DND-41 (cell line): ENCODE measurements at regions not wholly inside any gene's neighbourhood (a gene's known extent, or its start where the extent isn't known, plus 50 kb on each side); places are given as distances from the start of the nearest gene placed in this dataset.

Experiments used
- ATAC-seq: fragments of 200-7000 bp; cut with Tn5 transposase; 3 replicates; pipeline ENCODE4 v1.9.1; 2021; ENCODE audit warnings: low read depth; ENCODE audit not compliant: insufficient read depth
- DNase-seq: peaks from one replicate; pipeline ENCODE4 v3.0.0-alpha.2; 2020
- H2AFZ ChIP-seq: 2 replicates; pipeline ENCODE4 v1.6.0; 2012; ENCODE audit warnings: low read depth, low read length
- H3K27ac ChIP-seq: 2 replicates; pipeline ENCODE4 v1.5.1; 2012; ENCODE audit warnings: low read length, inconsistent platforms
- H3K27me3 ChIP-seq: fragments of 200-600 bp; sonication (generic); 2 replicates; pipeline ENCODE4 v1.6.0; 2012; ENCODE audit warnings: low read length, mild to moderate bottlenecking, inconsistent platforms; ENCODE audit not compliant: insufficient read depth, poor library complexity
- H3K36me3 ChIP-seq: 2 replicates; pipeline ENCODE4 v1.5.1; 2012; ENCODE audit warnings: low read length, inconsistent platforms; ENCODE audit not compliant: insufficient read depth
- H3K4me1 ChIP-seq: 2 replicates; pipeline ENCODE4 v1.5.1; 2012; ENCODE audit warnings: mild to moderate bottlenecking, low read length; ENCODE audit not compliant: insufficient read depth
- H3K4me2 ChIP-seq: 2 replicates; pipeline ENCODE4 v1.6.0; 2012; ENCODE audit warnings: mild to moderate bottlenecking, moderate library complexity, low read length, inconsistent platforms; ENCODE audit not compliant: insufficient read depth
- H3K4me3 ChIP-seq, 2 experiments: fragments of 200-600 bp in 1 of 2; shearing (Covaris generic) in 1 of 2; 2 replicates each; pipeline ENCODE4 v1.5.1; 2012 to 2016; ENCODE audit warnings: inconsistent platforms in 2 of 2, low read length in 2 of 2, mild to moderate bottlenecking in 2 of 2, low read depth in 1 of 2, moderate library complexity in 1 of 2
- H3K79me2 ChIP-seq: 2 replicates; pipeline ENCODE4 v1.6.0; 2012; ENCODE audit warnings: low read length, inconsistent platforms; ENCODE audit not compliant: insufficient read depth
- H3K9ac ChIP-seq: 2 replicates; pipeline ENCODE4 v1.6.0; 2012; ENCODE audit warnings: low read depth, mild to moderate bottlenecking, inconsistent platforms, low read length, moderate library complexity
- H3K9me3 ChIP-seq: 2 replicates; pipeline ENCODE4 v1.5.1; 2012; ENCODE audit warnings: low read length, moderate library complexity, mild to moderate bottlenecking, inconsistent platforms; ENCODE audit not compliant: insufficient read depth, severe bottlenecking
- H4K20me1 ChIP-seq: 2 replicates; pipeline ENCODE4 v1.6.0; 2012; ENCODE audit warnings: low read length; ENCODE audit not compliant: insufficient read depth
- EZH2 ChIP-seq: IDR thresholded peaks from 3 replicates; pipeline ENCODE4 v1.6.1; 2012; ENCODE audit warnings: borderline replicate concordance, low read depth, mild to moderate bottlenecking, moderate library complexity, low read length, inconsistent platforms; ENCODE audit not compliant: severe bottlenecking
- TF ChIP-seq, protein P1 (sequence below): IDR thresholded peaks from 2 replicates; pipeline ENCODE4 v1.5.1; 2012; ENCODE audit warnings: borderline replicate concordance, low read length, moderate library complexity, mild to moderate bottlenecking; ENCODE audit not compliant: poor library complexity, severe bottlenecking; ENCODE audit errors: extremely low read depth

DNA sequence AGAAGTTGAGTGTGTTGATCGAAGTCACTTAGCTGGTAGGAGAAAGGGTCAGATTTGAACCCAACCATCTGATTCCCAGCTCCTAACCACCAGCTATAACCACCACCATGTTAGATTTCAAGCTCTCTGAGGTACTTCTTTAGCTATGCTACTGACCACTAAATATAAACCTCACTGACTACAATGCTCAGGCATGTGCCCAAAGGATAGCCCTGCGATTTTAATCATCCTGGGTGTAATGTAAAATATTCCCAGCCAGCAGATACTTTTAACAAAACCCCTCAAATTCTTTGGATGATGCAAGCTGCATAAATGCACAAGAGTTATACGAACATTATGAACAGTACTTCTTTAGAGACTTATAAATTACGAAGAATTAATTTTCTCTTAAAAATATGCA lies 115.2 kb upstream of the TSC22D2 start:
- H3K4me2 ChIP-seq: no peak overlapping the region
- H3K27ac ChIP-seq: no peak overlapping the region

DNA sequence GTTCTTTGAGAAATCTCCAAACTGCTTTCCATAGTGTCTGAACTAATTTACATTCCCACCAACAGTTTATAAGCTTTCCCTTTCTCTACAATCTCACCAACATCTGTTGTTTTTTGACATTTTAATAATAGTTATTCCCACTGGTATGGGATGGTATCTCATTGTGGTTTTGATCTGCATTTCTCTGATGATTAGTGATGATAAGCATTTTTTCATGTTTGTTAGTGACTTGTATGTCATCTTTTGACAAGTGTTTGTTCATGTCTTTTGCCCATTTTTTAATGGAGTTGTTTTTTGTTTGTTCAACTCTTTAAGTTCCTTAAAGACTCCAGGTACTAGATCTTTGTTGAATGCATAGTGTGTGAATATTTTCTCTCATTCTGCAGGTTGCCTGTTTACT lies 116.6 kb upstream of the TSC22D2 start:
- Histone ChIP-seq H2AFZ (no peak overlapping the region), H3K27ac (no peak overlapping the region), H4K20me1 (no peaks in the 10 kb centered on the region), H3K79me2 (no peaks in the 10 kb centered on the region), H3K4me2 (no peak overlapping the region), H3K4me1 (no peaks in the 10 kb centered on the region), H3K27me3 (peaks cover 12% of the 10 kb centered on the region), H3K9me3 (no peaks in the 10 kb centered on the region), H3K4me3 (no peak overlapping the region), H3K36me3 (no peaks in the 10 kb centered on the region), H3K9ac (no peak overlapping the region)
- DNase-seq: no peak
- no peak for ATAC-seq
- no peak for TF ChIP-seq EZH2
- TF ChIP-seq, protein P1, sequence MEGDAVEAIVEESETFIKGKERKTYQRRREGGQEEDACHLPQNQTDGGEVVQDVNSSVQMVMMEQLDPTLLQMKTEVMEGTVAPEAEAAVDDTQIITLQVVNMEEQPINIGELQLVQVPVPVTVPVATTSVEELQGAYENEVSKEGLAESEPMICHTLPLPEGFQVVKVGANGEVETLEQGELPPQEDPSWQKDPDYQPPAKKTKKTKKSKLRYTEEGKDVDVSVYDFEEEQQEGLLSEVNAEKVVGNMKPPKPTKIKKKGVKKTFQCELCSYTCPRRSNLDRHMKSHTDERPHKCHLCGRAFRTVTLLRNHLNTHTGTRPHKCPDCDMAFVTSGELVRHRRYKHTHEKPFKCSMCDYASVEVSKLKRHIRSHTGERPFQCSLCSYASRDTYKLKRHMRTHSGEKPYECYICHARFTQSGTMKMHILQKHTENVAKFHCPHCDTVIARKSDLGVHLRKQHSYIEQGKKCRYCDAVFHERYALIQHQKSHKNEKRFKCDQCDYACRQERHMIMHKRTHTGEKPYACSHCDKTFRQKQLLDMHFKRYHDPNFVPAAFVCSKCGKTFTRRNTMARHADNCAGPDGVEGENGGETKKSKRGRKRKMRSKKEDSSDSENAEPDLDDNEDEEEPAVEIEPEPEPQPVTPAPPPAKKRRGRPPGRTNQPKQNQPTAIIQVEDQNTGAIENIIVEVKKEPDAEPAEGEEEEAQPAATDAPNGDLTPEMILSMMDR: no peak

More for the DNA sequence above, 115.2 kb upstream of the TSC22D2 start:
- Histone ChIP-seq H4K20me1 (no peaks in the 10 kb centered on the region), H3K36me3 (no peaks in the 10 kb centered on the region), H3K79me2 (no peaks in the 10 kb centered on the region), H3K4me3 (no peak overlapping the region), H3K9ac (no peak overlapping the region), H2AFZ (no peak overlapping the region), H3K9me3 (no peaks in the 10 kb centered on the region), H3K27me3 (peaks cover 12% of the 10 kb centered on the region), H3K4me1 (no peaks in the 10 kb centered on the region)
- no peak for DNase-seq
- TF ChIP-seq, protein P1: no peak
- TF ChIP-seq EZH2: no peak
- ATAC-seq: no peak

DNA sequence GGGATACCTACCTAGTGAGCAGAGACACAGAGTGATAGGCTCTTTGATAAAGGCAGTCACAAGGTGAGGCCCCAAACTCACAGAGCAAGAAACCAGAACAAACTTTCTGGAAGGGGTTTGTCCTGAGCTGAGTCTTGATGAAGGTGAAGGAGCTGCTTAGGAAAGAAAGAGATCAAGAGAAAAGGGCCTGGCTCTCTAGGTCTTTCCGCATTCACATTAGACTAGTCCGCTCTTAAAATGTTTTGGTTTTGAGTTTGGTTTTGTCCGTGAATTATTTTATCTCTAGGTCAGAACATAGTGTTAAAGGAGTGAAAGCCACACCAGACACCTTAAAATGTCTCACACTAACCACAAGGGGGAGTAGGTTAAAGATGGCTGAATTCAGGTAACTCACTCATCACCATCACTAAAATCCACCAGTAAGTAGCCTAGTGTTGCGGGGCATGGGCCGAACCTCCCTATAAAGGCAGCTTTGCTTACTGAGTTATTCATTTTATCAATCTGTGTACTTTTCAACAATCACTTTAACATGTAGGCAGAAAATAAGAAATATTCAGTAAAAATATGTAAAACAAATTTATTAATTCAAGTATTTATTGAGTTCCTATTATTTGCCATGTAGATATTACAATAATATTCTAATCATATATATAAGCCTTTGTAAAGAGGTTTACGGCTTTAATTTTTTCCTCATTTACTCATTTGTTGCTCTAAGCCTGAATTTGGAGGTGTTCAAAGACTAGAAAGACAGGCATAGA lies 121.5 kb upstream of the TSC22D2 start:
- peaks cover 3% of the 10 kb centered on the region for H3K27me3 ChIP-seq
- ATAC-seq (peak; percentile 72), DNase-seq (no peak)
- H3K79me2 ChIP-seq: no peaks in the 10 kb centered on the region
- H3K4me2 ChIP-seq: no peak overlapping the region
- TF ChIP-seq, protein P1: peak; percentile 57
- no peak for TF ChIP-seq EZH2
- no peak overlapping the region for H2AFZ ChIP-seq
- H3K4me1 ChIP-seq: no peaks in the 10 kb centered on the region
- H3K36me3 ChIP-seq: no peaks in the 10 kb centered on the region
- no peak overlapping the region for H3K9ac ChIP-seq
- no peak overlapping the region for H3K27ac ChIP-seq
- no peak overlapping the region for H3K4me3 ChIP-seq
- no peaks in the 10 kb centered on the region for H4K20me1 ChIP-seq
- no peaks in the 10 kb centered on the region for H3K9me3 ChIP-seq
